ENCODE measurements at regions not wholly inside any gene's neighbourhood (a gene's known extent, or its start where the extent isn't known, plus 50 kb on each side); places are given as distances from the start of the nearest gene placed in this dataset.

DNA sequence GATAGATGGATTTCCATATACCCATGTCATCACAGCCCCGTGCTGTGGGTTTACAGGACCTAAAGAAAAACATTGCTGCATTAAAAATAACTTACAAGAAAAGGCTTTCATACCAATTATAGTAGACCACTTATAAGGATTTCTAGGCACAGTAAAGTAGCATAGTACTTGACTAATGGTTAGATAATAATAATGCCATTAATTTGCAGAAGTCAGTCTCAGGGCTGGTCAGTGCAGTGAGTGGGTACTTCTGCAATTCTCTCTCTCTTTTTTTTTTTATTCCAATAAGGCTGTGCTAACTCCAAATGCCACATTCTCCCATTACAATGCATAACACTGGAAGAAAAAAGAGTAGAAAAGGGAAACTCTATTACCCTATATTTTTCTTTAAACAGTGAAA lies 73.1 kb upstream of the TMPRSS15 start:
- Histone ChIP-seq H3K36me3 (no peaks in the 10 kb centered on the region), H3K27ac (no peak overlapping the region), H3K4me1 (no peaks in the 10 kb centered on the region), H3K4me3 (no peak overlapping the region), H3K9me3 (peaks cover 0 to 10% (median 0%) of the 10 kb centered on the region in 12 donors), H3K27me3 (no peaks in the 10 kb centered on the region)
- intact Hi-C loops (cut with DNase I), result no loop called here
- no peak for DNase-seq
- 71 to 76% (median 73%) methylated on average over 1 of the region's 1 CpG for whole genome bisulfite sequencing, 4 donors
- ATAC-seq, result no peak
- no peak for TF ChIP-seq CTCF (IDR thresholded peaks at IDR 0.05)
- TF ChIP-seq POLR2A (IDR thresholded peaks at IDR 0.05), result no peak

- intact Hi-C loops (cut with DNase I), result no loop called here
- DNase-seq (no peak), ATAC-seq (no peak)
- H3K36me3 ChIP-seq, result no peaks in the 10 kb centered on the region
- no peaks in the 10 kb centered on the region for H3K27me3 ChIP-seq
- WGBS, 4 donors, result 77 to 85% (median 80%) methylated on average over 7 of the region's 7 CpGs
- no peak for TF ChIP-seq CTCF (IDR thresholded peaks at IDR 0.05)
- TF ChIP-seq POLR2A (IDR thresholded peaks at IDR 0.05), result no peak
- H3K4me1 ChIP-seq, result no peaks in the 10 kb centered on the region
- H3K27ac ChIP-seq, result no peak overlapping the region
- no peak overlapping the region for H3K4me3 ChIP-seq
- peaks cover 0 to 10% (median 0%) of the 10 kb centered on the region in 12 donors for H3K9me3 ChIP-seq
These were observed 73.5 kb upstream of the TMPRSS15 start for GRCh38 chr21:18477043-18477442.

- Histone ChIP-seq H3K4me3 (no peak overlapping the region), H3K27ac (no peak overlapping the region), H3K36me3 (no peaks in the 10 kb centered on the region), H3K9me3 (peaks cover 0 to 10% (median 0%) of the 10 kb centered on the region in 12 donors), H3K27me3 (no peaks in the 10 kb centered on the region), H3K4me1 (no peaks in the 10 kb centered on the region)
- no peak for ATAC-seq
- TF ChIP-seq CTCF (IDR thresholded peaks at IDR 0.05) (no peak), POLR2A (IDR thresholded peaks at IDR 0.05) (no peak)
- no peak for DNase-seq
- intact Hi-C loops (cut with DNase I), result no loop called here
- WGBS, 4 donors, result 0 to 56% (median 24%) methylated on average over 1 of the region's 1 CpG
These were observed 74.9 kb upstream of the TMPRSS15 start for GRCh38 chr21:18478513-18478912.

- Histone ChIP-seq H3K27ac (no peak overlapping the region), H3K4me1 (no peaks in the 10 kb centered on the region), H3K27me3 (no peaks in the 10 kb centered on the region), H3K9me3 (no peaks in the 10 kb centered on the region), H3K4me3 (no peak overlapping the region), H3K36me3 (no peaks in the 10 kb centered on the region)
- intact Hi-C loops (cut with DNase I), result no loop called here
- no peak for TF ChIP-seq CTCF (IDR thresholded peaks at IDR 0.05)
- TF ChIP-seq POLR2A (IDR thresholded peaks at IDR 0.05), result no peak
- WGBS, 4 donors, result 58 to 79% (median 68%) methylated on average over 1 of the region's 1 CpG
- DNase-seq, result no peak
- ATAC-seq, result no peak
These were observed 84.7 kb upstream of the TMPRSS15 start for GRCh38 chr21:18488252-18488651.

Data from heart left ventricle (tissue), 16 donors.